ENCODE measurements at regions not wholly inside any gene's neighbourhood (a gene's known extent, or its start where the extent isn't known, plus 50 kb on each side); places are given as distances from the start of the nearest gene placed in this dataset.

- TF ChIP-seq EZH2 (IDR thresholded peaks at IDR 0.05; ENCODE audit: insufficient read depth, poor library complexity, severe bottlenecking), result no peak
- no peak for TF ChIP-seq EZH2phosphoT487 (IDR thresholded peaks at IDR 0.05; ENCODE audit: insufficient read depth, low read depth)
Measured at GRCh38 chr21:16305686-16306085, 575.9 kb downstream of the USP25 start.

All from GM23248 (cell line).